HG02623 (cell line): ENCODE measurements at regions not wholly inside any gene's neighbourhood (a gene's known extent, or its start where the extent isn't known, plus 50 kb on each side); places are given as distances from the start of the nearest gene placed in this dataset.
"Not testable (repeated sequence)": the region's sequence is repeated elsewhere in the genome, so short reads cannot be mapped to it uniquely, and the experiment has no call there.

ENCODE experiments used
- ATAC-seq: cut with Tn5 transposase; IDR thresholded peaks from one replicate; pipeline ENCODE4 v1.9.1; 2021; ENCODE audit warnings: moderate library complexity; ENCODE audit not compliant: unreplicated experiment

DNA sequence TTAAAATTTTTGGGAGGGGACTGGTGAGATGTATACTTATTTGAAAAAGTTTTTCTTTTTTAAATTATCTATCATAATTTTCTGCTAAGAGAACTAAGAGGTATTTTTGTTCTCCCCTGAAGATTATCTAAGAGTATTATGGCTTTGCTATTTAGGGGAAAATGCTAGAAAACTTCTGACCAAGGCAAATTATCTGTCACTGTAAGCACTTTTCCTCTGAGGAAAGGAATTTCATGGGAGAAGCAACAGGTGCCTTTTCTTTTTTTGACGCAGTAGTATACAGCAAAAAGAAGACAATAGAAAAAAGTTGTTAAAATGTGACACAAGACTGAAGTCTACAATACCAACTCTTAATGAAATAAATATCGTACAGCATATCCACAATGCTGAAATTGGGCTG is 201.6 kb upstream of the NANOGP8 start:
- ATAC-seq: no peak

DNA sequence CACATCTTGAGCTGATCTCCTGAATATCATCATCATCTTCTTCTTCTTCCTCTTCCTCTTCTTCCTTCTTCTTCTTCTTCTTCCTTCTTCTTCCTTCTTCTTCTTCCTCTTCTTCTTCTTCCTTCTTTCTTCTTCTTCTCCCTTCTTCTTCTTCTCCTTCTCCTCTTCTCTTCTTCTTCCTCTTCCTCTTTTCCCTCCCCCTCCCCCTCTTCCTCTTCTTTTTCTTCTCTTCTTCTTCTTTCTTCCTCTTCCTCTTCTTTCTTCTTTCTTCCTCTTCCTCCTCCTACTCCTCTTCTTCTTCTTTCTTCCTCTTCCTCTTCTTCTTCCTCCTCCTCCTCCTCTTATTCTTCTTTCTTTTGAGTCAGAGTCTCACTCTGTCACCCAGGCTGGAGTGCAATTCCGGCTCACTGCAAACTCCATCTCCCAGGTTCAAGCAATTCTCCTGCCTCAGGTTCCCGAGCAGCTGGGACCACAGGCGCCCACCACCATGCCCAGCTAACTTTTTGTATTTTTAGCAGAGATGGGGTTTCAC is 197.9 kb upstream of the NANOGP8 start:
- ATAC-seq: no peak

DNA sequence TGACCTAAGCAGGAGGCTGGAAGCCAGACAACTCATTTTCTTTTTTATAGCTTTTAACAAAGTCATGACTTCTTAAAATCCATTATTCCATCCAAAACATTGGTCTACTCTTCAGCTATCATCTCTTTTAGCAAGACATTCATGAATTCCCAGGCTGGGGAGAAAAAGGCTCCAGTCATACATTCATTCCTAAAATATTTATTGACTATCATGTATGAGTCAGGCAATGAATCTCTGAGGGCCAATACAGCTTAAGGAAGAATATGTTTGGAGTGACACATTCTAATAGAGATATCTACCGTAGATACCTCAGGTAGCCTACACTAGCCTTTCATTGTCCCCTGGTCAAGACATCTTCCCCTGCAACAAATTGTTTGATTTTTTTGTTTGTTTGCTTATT is 196.4 kb upstream of the NANOGP8 start:
- ATAC-seq: no peak

DNA sequence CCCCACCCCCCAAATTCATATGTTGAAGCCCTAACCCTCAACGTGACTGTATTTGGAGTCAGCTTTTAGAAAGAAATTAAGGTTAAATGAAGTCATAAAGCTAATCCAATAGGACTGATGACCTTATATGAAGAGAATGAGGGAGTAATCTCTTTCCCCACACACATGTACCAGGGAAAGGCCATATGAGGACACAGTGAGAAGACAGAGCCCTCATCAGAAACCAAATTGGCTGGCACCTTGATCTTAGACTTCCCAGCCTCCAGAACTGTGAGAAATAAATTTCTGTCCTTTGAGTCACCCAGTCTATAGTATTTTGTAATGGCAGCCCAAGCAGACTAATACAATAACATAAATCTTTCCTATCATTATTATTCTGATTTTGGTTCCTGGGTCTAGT is 194.7 kb upstream of the NANOGP8 start:
- ATAC-seq: no peak

DNA sequence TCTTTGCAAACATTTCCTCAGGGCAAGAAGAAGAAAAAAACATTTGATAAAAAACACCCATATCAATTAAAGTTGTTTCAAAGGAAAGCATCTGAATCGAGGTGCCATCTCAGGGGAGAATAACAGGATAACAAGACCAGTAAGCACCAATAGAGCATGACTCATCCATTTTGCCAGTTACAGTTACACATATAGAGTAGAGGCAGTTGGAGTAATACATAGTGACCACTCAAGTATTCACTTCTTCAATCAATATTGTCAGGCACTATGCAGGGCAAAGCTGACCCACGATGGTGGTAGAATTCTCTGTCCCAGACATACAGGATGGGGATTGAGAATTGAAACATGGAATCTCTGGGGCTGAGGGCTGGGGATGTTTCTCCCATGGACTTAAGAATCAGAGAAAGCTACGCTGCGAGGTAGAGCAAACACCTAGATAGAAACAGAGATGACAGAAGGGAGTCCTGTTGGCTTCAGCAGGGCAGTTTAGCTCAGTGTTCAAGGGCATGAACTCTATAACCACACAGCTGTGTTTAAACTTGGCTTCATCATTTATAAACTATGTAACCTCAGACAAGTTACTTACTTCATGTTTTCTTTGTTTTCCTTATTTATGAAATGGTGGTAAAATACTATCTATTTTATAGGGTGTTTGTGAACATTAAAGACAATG is 186.4 kb upstream of the NANOGP8 start:
- no peak for ATAC-seq

DNA sequence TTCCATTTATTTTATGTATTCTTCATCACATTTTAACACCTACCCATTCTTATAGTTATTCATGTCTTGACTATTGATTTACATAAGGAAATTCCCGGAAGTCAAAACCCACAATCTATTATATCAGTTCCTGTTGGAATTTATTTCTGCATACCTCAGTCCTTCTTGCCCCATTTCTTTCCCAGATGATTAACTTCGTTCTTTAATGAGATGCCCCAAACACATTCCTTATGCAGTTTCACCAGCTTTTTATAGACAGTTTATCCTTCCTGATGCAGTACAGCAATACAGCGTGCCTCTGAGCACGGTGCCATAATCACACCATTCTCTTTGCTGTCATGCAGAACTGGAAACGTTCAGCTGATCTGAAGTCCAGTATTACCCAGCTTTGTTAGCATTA is 175.8 kb upstream of the NANOGP8 start:
- no peak for ATAC-seq

DNA sequence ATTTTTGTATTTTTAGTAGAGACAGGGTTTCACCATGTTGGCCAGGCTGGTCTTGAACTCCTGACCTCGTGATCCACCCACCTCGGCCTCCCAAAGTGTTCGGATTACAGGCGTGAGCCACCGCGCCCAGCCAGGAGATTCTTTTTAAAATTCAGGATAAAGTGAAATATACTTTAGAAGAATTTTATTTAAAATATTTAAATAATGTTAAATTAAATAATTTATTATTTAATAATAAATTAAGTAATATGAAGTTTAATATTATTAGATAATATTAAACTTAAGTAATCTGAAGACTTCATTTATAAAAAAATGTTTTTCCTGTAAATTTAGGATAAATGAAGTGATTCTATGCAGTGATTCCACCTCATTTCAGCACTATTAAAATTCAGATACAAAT is 175.2 kb upstream of the NANOGP8 start:
- ATAC-seq: not testable (repeated sequence)

DNA sequence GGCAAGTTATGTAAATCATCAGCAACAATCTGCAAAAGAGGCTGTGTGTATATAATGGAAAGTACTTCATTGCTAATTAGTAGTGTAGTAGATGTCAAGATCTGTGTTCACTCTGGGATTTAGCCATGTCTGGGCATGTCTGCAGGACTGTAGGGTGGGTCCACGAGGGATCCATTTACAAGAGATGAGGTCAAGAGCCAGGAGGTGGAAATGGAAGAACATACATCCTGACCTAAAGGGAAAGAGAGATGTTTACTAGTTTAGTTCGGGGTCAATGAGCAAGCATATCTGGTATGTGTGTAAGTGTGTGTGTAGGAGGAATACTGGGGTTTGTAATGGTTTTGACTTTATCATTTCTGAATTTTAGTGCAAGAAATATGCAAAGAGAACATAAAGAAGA is 171.5 kb upstream of the NANOGP8 start:
- ATAC-seq: no peak

DNA sequence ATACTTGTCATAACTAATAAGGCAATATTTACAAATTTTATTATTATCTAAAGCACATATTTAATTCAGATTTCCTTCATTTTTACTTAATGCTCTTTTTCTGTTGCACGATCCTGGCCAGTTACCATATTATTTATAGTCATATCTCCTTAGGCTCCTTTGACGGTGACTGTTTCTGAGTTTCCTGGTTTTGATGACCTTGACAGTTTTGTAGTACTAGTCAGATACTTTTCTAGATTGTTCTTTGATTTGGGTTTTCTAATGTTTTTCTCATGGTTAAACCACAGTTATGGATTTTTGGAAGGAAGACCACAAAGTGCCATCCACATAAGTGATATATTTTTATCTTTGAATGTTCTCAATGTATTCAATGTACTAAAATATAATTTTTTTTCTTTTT is 171.0 kb upstream of the NANOGP8 start:
- ATAC-seq: no peak

DNA sequence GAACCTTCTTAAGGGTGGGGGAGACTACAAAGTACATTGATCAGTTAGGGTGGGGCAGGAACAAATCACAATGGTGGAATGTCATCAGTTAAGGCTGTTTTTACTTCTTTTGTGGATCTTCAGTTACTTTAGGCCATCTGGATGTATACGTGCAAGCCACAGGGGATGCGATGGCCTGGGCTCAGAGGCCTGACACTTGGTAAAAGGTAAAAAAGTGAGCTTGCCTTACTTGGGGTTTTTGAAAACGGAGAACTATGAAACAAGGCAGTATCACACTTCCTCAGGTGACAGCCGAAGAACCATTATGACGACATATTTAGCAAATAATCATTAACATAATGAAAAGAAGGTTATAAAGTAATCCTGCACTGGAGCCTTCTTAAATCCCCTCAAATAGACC is 169.8 kb upstream of the NANOGP8 start:
- ATAC-seq: not testable (repeated sequence)

DNA sequence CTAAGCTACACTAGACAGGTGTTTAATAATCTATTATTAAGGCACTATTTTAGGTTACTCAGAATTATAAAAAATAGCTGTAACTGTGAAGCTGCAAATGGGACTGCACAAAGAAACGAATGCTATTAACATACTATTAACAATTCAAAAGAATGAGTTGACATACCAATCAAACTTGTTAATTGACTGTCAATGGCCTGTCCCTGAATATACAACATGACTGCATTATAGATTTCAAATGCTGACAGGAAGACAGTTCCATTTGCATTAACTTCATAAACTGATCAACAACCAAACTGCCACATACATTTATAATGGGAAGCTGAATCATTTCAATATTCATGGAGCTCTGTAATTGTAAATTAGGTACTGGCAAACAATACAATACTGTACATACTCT is 169.0 kb upstream of the NANOGP8 start:
- no peak for ATAC-seq

DNA sequence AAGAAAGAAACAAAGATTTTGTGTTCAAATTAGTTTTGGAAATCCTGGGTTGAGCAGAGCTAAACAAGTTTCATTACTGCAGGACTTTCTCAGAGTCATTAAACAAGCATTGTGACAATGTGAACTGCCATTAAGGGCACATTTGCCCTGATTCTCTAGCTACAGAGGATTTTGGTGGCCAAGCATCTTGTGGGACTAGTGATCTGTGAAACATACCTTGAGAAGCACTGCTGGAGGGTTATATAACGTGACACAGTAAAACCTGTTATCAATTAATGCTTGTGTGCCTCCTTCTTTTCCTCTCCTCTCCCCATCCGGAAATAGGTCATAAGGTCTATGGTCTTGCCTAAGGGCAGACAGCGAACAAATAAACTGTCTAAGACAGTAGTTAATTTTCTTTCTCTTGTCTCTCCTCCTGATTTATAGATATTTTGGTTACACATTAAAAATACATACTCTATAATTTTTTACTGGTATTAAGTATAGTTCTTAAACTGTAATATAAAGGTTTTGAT is 167.3 kb upstream of the NANOGP8 start:
- no peak for ATAC-seq

DNA sequence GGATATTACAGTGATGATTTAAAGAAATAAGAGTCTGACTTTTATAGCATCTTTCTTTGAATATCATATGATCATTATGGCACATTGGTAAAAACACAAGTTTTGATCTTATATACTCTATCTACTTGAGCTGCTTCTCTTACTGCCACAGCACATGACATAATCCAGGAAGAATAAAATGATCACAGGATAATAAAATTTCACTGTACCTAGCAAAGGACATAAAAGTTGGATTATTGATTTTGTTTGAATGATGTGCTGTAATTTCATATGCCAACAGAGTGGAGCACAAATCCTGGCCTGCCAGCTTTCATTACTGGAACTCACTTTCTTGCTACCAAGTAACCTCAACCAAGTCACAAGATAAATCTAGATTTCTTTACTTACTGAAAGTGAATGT is 162.1 kb upstream of the NANOGP8 start:
- ATAC-seq: no peak

DNA sequence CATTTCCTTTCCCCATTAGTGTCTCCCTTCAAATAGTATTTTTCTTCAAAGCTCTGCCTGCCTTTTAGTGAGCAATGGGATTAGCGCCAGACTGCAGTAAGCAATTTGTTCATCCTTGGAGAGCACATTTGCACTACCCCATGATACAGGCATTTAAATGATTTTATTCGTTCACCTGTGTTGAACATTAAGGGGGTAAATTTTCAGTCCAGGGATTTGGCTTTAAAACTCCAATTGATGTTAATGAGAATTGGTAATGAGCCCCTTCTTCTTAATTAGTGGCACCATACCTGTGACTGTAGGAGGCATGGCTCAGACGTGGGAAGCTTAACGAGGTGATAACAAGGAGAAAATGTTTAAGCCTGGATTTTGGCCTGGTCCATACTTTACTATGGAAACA is 161.4 kb upstream of the NANOGP8 start:
- ATAC-seq: no peak

DNA sequence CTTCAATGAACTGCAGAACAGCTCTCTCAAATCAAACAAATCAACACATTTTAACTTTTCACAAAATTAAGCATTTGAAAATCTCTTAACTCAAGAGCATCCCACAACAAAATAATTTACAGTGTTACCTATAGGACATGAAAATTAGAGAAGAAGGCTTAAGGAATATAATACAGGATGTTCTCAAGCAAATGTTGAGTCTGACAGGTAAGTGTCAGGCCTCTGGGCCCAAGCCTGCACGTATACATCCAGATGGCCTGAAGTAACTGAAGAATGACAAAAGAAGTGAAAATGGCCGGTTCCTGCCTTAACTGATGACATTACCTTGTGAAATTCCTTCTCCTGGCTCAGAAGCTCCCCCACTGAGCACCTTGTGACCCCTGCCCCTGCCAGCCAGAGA is 160.6 kb upstream of the NANOGP8 start:
- not testable (repeated sequence) for ATAC-seq

DNA sequence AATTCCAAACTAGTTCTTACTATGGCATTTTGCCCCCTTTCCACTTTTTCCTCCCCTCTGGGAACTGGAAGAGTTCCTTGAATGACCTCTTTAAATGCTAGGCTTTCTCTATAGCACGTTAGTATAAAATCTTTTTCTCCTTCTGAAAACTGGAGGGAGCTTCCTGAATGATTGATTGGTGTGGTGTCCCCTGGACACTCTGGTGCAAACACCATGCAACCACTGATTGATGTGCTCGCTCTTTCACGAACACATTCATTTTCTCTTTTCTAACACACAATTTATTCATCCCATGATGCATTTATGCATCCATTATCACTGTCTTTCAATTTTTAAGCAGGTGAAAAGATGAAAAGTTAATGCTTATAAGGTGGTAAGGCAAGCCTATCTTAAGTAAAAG is 159.1 kb upstream of the NANOGP8 start:
- ATAC-seq: no peak

DNA sequence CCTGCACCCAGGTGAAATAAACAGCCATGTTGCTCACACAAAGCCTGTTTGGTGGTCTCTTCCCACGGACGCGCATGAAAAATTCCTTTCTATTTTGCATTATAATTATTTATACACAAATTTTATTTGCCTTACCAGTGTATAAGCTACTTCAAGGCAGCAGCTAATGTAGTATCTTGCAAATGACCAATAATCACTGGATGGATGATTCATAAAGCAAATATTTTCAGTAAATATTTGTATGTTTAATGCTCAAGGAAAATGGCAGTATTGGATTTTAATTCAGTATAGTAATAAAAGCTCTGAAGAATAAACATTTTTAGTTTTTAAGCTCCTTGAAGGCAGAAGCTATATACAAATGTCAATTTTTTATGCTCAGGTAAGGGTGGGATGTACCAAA is 158.7 kb upstream of the NANOGP8 start:
- ATAC-seq: no peak

DNA sequence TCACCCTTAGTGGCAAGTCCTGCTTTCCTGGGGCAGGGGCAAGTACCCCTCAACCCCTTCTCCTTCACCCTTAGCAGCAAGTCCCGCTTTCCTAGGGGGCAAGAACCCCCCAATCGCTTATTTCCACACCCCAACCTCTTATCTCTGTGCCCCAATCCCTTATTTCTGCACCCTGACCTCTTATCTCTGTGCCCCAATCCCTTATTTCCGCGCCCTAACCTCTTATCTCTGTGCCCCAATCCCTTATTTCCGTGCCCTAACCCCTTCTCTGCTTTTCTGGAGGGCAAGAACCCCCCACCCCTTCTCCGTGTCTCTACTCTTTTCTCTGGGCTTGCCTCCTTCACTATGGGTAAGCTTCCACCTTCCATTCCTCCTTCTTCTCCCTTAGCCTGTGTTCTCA is 154.6 kb upstream of the NANOGP8 start:
- not testable (repeated sequence) for ATAC-seq

DNA sequence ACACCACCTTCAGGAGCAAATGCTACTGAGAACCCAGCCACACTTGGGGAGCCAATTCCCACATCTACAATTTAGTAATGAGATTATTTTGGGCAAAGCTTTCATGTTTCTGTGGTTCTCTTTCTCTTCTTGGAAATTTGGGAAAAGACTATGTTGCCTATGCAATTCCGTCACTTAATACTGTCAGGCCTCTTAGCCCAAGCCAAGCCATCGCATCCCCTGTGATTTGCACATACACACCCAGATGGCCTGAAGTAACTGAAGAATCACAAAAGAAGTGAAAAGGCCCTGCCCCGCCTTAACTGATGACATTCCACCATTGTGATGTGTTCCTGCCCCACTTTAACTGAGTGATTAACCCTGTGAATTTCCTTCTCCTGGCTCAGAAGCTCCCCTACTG is 153.4 kb upstream of the NANOGP8 start:
- ATAC-seq: not testable (repeated sequence)

DNA sequence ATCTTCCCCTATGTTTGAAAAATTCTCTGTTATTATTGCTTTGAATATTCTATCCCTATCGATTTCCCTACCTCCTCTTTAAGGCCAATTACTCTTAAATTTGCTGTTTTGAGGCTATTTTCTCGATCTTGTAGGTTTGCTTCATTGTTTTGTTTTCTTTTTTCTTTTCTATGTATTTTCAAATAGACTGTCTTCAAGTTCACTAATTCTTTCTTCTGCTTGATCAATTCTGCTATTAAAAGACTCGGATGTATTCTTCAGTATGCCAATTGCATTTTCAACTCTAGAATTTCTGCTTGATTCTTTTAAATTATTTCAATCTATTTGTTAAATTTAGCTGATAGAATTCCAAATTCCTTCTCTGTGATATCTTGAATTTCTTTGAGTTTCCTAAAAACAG is 144.0 kb upstream of the NANOGP8 start:
- no peak for ATAC-seq

DNA sequence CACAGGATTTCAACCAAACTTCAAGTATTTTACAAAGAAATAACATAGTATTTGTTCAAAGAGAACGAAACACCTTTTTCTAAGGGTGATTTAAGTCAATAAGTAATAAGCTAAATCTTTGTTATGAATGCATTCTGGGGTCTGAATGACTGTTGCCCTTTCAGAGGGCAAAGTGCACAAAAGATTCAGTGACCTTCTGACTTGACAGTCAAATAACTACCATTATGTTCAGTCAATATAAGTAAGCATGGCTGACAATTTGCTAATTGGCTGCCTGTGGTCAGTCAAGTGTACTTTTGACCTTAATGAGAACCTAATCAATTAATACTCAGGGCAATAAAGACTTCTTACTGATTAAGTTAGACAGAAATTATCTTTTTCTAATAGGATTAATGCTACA is 133.1 kb upstream of the NANOGP8 start:
- no peak for ATAC-seq

DNA sequence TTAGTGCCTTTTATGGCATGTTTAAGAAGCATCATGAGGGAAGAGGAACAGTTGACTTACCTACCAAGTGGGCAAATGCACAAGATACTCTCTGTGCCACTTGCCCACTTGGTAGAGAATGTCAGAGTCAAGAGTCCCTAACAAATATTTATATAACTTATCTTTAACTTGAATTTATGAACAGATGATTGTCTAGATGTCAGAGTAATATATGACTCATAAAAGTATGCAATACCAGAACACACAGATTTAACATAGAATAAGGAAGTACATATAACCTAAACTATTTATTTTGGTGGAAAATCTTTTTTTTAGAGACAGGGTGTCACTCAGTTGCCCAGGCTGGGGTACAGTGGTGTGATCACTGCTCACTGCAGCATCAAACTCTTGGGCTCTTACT is 130.0 kb upstream of the NANOGP8 start:
- ATAC-seq: no peak
